ENCODE measurements at regions not wholly inside any gene's neighbourhood (a gene's known extent, or its start where the extent isn't known, plus 50 kb on each side); places are given as distances from the start of the nearest gene placed in this dataset.

GRCh38 chr7:52481571-52481970, 553.9 kb upstream of the POM121L12 start:
- Histone ChIP-seq H3K27ac (no peak overlapping the region), H3K27me3 (no peaks in the 10 kb centered on the region), H3K9me3 (no peaks in the 10 kb centered on the region), H3K4me3 (no peak overlapping the region), H3K36me3 (replicated peaks in 1 of 2; ENCODE audit: insufficient read depth in 1 of 2, low read depth in 2 of 2) (no peaks in the 10 kb centered on the region), H3K4me1 (no peaks in the 10 kb centered on the region)
- no peak for ATAC-seq
- DNase-seq = no peak
- WGBS, 2 donors = 38 to 41% methylated on average over 2 of the region's 2 CpGs
- intact Hi-C loops (cut with DNase I) = no loop called here
- TF ChIP-seq POLR2A (IDR thresholded peaks at IDR 0.05) = no peak
- TF ChIP-seq CTCF (IDR thresholded peaks at IDR 0.05) = no peak

- H3K4me1 ChIP-seq = no peaks in the 10 kb centered on the region
- no peaks in the 10 kb centered on the region for H3K9me3 ChIP-seq
- H3K27me3 ChIP-seq = no peaks in the 10 kb centered on the region
- DNase-seq = no peak
- intact Hi-C loops (cut with DNase I) = no loop called here
- no peaks in the 10 kb centered on the region for H3K36me3 ChIP-seq (replicated peaks in 1 of 2; ENCODE audit: insufficient read depth in 1 of 2, low read depth in 2 of 2)
- no peak overlapping the region for H3K27ac ChIP-seq
- no peak for ATAC-seq
- TF ChIP-seq POLR2A (IDR thresholded peaks at IDR 0.05) = no peak
- TF ChIP-seq CTCF (IDR thresholded peaks at IDR 0.05) = no peak
- H3K4me3 ChIP-seq = no peak overlapping the region
Measured at GRCh38 chr7:52479990-52480389, 555.4 kb upstream of the POM121L12 start.

- H3K27me3 ChIP-seq = no peaks in the 10 kb centered on the region
- no peak overlapping the region for H3K4me3 ChIP-seq
- DNase-seq = no peak
- H3K27ac ChIP-seq = no peak overlapping the region
- no peak for TF ChIP-seq POLR2A (IDR thresholded peaks at IDR 0.05)
- no peak for TF ChIP-seq CTCF (IDR thresholded peaks at IDR 0.05)
- H3K36me3 ChIP-seq (replicated peaks in 1 of 2; ENCODE audit: insufficient read depth in 1 of 2, low read depth in 2 of 2) = no peaks in the 10 kb centered on the region
- no peak for ATAC-seq
- intact Hi-C loops (cut with DNase I) = no loop called here
- H3K4me1 ChIP-seq = no peaks in the 10 kb centered on the region
- no peaks in the 10 kb centered on the region for H3K9me3 ChIP-seq
Measured at GRCh38 chr7:52475001-52475582, 560.3 kb upstream of the POM121L12 start.

- no peak overlapping the region for H3K27ac ChIP-seq
- WGBS, 2 donors = 28 to 36% methylated on average over 1 of the region's 1 CpG
- intact Hi-C loops (cut with DNase I) = no loop called here
- no peak overlapping the region for H3K4me3 ChIP-seq
- H3K4me1 ChIP-seq = no peaks in the 10 kb centered on the region
- ATAC-seq (no peak), DNase-seq (no peak)
- H3K36me3 ChIP-seq (replicated peaks in 1 of 2; ENCODE audit: insufficient read depth in 1 of 2, low read depth in 2 of 2) = no peaks in the 10 kb centered on the region
- H3K9me3 ChIP-seq = no peaks in the 10 kb centered on the region
- H3K27me3 ChIP-seq = no peaks in the 10 kb centered on the region
- TF ChIP-seq POLR2A (IDR thresholded peaks at IDR 0.05) = no peak
Measured at GRCh38 chr7:52473756-52474155, 561.7 kb upstream of the POM121L12 start.

- 53 to 59% methylated on average over 4 of the region's 4 CpGs for WGBS, 2 donors
- Histone ChIP-seq H3K27ac (no peak overlapping the region), H3K4me3 (no peak overlapping the region), H3K4me1 (no peaks in the 10 kb centered on the region), H3K9me3 (no peaks in the 10 kb centered on the region), H3K27me3 (no peaks in the 10 kb centered on the region), H3K36me3 (replicated peaks in 1 of 2; ENCODE audit: insufficient read depth in 1 of 2, low read depth in 2 of 2) (no peaks in the 10 kb centered on the region)
- TF ChIP-seq CTCF (IDR thresholded peaks at IDR 0.05) = no peak
- TF ChIP-seq POLR2A (IDR thresholded peaks at IDR 0.05) = no peak
- intact Hi-C loops (cut with DNase I) = no loop called here
- no peak for DNase-seq
- ATAC-seq = no peak
Measured at GRCh38 chr7:52472006-52472620, 563.3 kb upstream of the POM121L12 start.

Measured in body of pancreas (tissue), 4 donors.